GM21367 (cell line): ENCODE measurements at regions not wholly inside any gene's neighbourhood (a gene's known extent, or its start where the extent isn't known, plus 50 kb on each side); places are given as distances from the start of the nearest gene placed in this dataset.

Experiments used
- ATAC-seq: cut with Tn5 transposase; IDR thresholded peaks from one replicate; pipeline ENCODE4 v1.9.1; 2021; ENCODE audit not compliant: unreplicated experiment

- peak; percentile 54 for ATAC-seq
Observed at GRCh38 chr12:92370828-92371227, 225.2 kb upstream of the BTG1 start.

GRCh38 chr12:92369636-92370035, 224.0 kb upstream of the BTG1 start:
- no peak for ATAC-seq

GRCh38 chr12:92369056-92369455, 223.4 kb upstream of the BTG1 start:
- ATAC-seq, result no peak

- ATAC-seq, result no peak
Observed at GRCh38 chr12:92365836-92366235, 220.2 kb upstream of the BTG1 start.

GRCh38 chr12:92365333-92365732, 219.7 kb upstream of the BTG1 start:
- ATAC-seq, result no peak

GRCh38 chr12:92363295-92364146, 217.9 kb upstream of the BTG1 start:
- peak; percentile 66 for ATAC-seq

GRCh38 chr12:92362785-92363184, 217.1 kb upstream of the BTG1 start:
- ATAC-seq, result peak; percentile 46

- no peak for ATAC-seq
Observed at GRCh38 chr12:92362126-92362525, 216.5 kb upstream of the BTG1 start.

GRCh38 chr12:92360543-92360942, 214.9 kb upstream of the BTG1 start:
- no peak for ATAC-seq

- ATAC-seq, result no peak
Observed at GRCh38 chr12:92359581-92360209, 214.0 kb upstream of the BTG1 start.

- no peak for ATAC-seq
Observed at GRCh38 chr12:92357584-92358261, 212.1 kb upstream of the BTG1 start.

GRCh38 chr12:92356425-92356824, 210.8 kb upstream of the BTG1 start:
- ATAC-seq, result no peak

- ATAC-seq, result no peak
Observed at GRCh38 chr12:92349635-92350034, 204.0 kb upstream of the BTG1 start.

GRCh38 chr12:92342574-92342973, 196.9 kb upstream of the BTG1 start:
- no peak for ATAC-seq

- ATAC-seq, result peak; percentile 51
Observed at GRCh38 chr12:92341065-92341668, 195.5 kb upstream of the BTG1 start.

GRCh38 chr12:92340441-92341064, 194.9 kb upstream of the BTG1 start:
- ATAC-seq, result no peak

GRCh38 chr12:92340003-92340402, 194.4 kb upstream of the BTG1 start:
- no peak for ATAC-seq

- no peak for ATAC-seq
Observed at GRCh38 chr12:92339198-92339821, 193.7 kb upstream of the BTG1 start.

GRCh38 chr12:92338671-92339070, 193.0 kb upstream of the BTG1 start:
- no peak for ATAC-seq

- no peak for ATAC-seq
Observed at GRCh38 chr12:92338102-92338501, 192.5 kb upstream of the BTG1 start.

GRCh38 chr12:92337128-92337527, 191.5 kb upstream of the BTG1 start:
- no peak for ATAC-seq
